PC-3 (cell line): ENCODE measurements at regions not wholly inside any gene's neighbourhood (a gene's known extent, or its start where the extent isn't known, plus 50 kb on each side); places are given as distances from the start of the nearest gene placed in this dataset.

Source experiments
- EZH2 ChIP-seq: fragments of 300-600 bp; sonication (generic); IDR thresholded peaks from one replicate; pipeline ENCODE4 v1.6.1; 2017; ENCODE audit warnings: antibody characterized with exemption, mild to moderate bottlenecking, low read length; ENCODE audit not compliant: unreplicated experiment
- EZH2phosphoT487 ChIP-seq: fragments of 300-600 bp; sonication (generic); IDR thresholded peaks from 2 replicates; pipeline ENCODE4 v1.6.1; 2018; ENCODE audit warnings: mild to moderate bottlenecking, antibody characterized with exemption, low read length, borderline replicate concordance
- TF ChIP-seq, protein P1 (sequence below): fragments of 300-600 bp; sonication (generic); conservative IDR thresholded peaks from 2 replicates; pipeline ENCODE4 v1.5.1; 2017; ENCODE audit warnings: antibody characterized with exemption, low read depth, mild to moderate bottlenecking, low read length

- TF ChIP-seq, protein P1, sequence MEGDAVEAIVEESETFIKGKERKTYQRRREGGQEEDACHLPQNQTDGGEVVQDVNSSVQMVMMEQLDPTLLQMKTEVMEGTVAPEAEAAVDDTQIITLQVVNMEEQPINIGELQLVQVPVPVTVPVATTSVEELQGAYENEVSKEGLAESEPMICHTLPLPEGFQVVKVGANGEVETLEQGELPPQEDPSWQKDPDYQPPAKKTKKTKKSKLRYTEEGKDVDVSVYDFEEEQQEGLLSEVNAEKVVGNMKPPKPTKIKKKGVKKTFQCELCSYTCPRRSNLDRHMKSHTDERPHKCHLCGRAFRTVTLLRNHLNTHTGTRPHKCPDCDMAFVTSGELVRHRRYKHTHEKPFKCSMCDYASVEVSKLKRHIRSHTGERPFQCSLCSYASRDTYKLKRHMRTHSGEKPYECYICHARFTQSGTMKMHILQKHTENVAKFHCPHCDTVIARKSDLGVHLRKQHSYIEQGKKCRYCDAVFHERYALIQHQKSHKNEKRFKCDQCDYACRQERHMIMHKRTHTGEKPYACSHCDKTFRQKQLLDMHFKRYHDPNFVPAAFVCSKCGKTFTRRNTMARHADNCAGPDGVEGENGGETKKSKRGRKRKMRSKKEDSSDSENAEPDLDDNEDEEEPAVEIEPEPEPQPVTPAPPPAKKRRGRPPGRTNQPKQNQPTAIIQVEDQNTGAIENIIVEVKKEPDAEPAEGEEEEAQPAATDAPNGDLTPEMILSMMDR, result no peak
- TF ChIP-seq EZH2phosphoT487, result no peak
- TF ChIP-seq EZH2, result no peak
Measured at GRCh38 chr12:61525331-61525730, 734.9 kb upstream of the USP15 start.
